Heart left ventricle (tissue), 16 donors: ENCODE measurements at regions not wholly inside any gene's neighbourhood (a gene's known extent, or its start where the extent isn't known, plus 50 kb on each side); places are given as distances from the start of the nearest gene placed in this dataset.
"Not testable (repeated sequence)": the region's sequence is repeated elsewhere in the genome, so short reads cannot be mapped to it uniquely, and the experiment has no call there.

Experiments used
- ATAC-seq, 4 donors: fragments of 200-7000 bp; cut with Tn5 transposase; one replicate each; pipeline ENCODE4 v1.9.1; 2020 to 2022; ENCODE audit warnings: moderate library complexity in 4 of 4, mild to moderate bottlenecking in 3 of 4, moderate number of reproducible peaks in 1 of 4
- DNase-seq, 5 donors: peaks; one replicate each; pipeline ENCODE4 v3.0.0-alpha.2; 2020
- H3K27ac ChIP-seq, 12 donors: fragments of 200-600 bp; sonication (generic) in 4 of 12; one replicate each; pipeline versions ENCODE4 v1.5.0 to v1.8.0; 2016 to 2022; ENCODE audit warnings: mild to moderate bottlenecking in 2 of 12
- H3K27me3 ChIP-seq, 9 donors: fragments of 200-600 bp; sonication (generic) in 2 of 9; one replicate each; pipeline versions ENCODE4 v1.5.1 to v1.8.0; 2016 to 2022; ENCODE audit warnings: mild to moderate bottlenecking in 3 of 9
- H3K36me3 ChIP-seq, 9 donors: fragments of 200-600 bp; sonication (generic) in 2 of 9; one replicate each; pipeline versions ENCODE4 v1.5.0 to v1.8.0; 2018 to 2022; ENCODE audit warnings: mild to moderate bottlenecking in 2 of 9
- H3K4me1 ChIP-seq, 12 donors: fragments of 200-600 bp; sonication (generic) in 4 of 12; one replicate each; pipeline versions ENCODE4 v1.5.0 to v1.8.0; 2016 to 2022; ENCODE audit warnings: mild to moderate bottlenecking in 3 of 12
- H3K4me3 ChIP-seq, 12 donors: fragments of 200-600 bp; sonication (generic) in 4 of 12; one replicate each; pipeline versions ENCODE4 v1.5.0 to v1.8.0; 2017 to 2022; ENCODE audit warnings: mild to moderate bottlenecking in 9 of 12, moderate library complexity in 4 of 12
- H3K9me3 ChIP-seq, 12 donors: fragments of 200-600 bp; sonication (generic) in 4 of 12; one replicate each; pipeline versions ENCODE4 v1.5.0 to v1.8.0; 2016 to 2022; ENCODE audit warnings: mild to moderate bottlenecking in 1 of 12
- CTCF ChIP-seq, 12 donors: fragments of 200-600 bp; sonication (generic) in 4 of 12; IDR thresholded peaks; one replicate each; pipeline versions ENCODE4 v1.5.0 to v1.8.0; 2018 to 2022; ENCODE audit warnings: antibody characterized with exemption in 12 of 12, mild to moderate bottlenecking in 5 of 12
- POLR2A ChIP-seq, 2 donors: fragments of 450-650 bp; IDR thresholded peaks; one replicate each; pipeline ENCODE4 v1.6.1; 2017; ENCODE audit warnings: antibody characterized with exemption in 2 of 2, mild to moderate bottlenecking in 2 of 2, moderate library complexity in 2 of 2
- WGBS, 4 donors: extraction: QIAGEN DNeasy Blood & Tissue Kit in 2 of 4; methylation state at CpG; one replicate each; pipeline versions ENCODE4 v1.1.5 to v1.1.7; 2013 to 2018; 5-methylcytosine and 5-hydroxymethylcytosine counted together
- intact Hi-C, 10 donors: fragments of 100-400 bp; cut with DNase I; formaldehyde crosslinking; loops; one replicate each; pipeline versions ENCODE4 v1.11.1 to v1.14.2; 2022
- donor health status: ischemic (EF 13 %, LVEDD 7.1; RV severe dilation, severe dysfunction).
- donor health status: healthy with polysubstance abuse.
- donor health status: DM: no; HTN: yes; CAD: no.
- donor health status: DM: no; HTN: no; CAD: no.
- donor health status: ischemic (EF 25% LVEDD 6.9; RV normal size, moderate dysfunction).
- donor health status: ischemic (EF 25% LVEDD 5.7; RV mildly dilated, moderate dysfunction).
- donor health status: healthy.
- donor health status: DM: yes; HTN: yes; CAD: no.
- donor health status: ischemic (EF 35%, LVEDD 5.7; RV mildly dilated, moderate dysfunction).
- donor health status: nonischemic (EF 11% LVEDD 7.7; RV severe dilation, severe dysfunction).
- donor health status: DM: yes; HTN: yes; CAD: no.
- donor health status: PGD.
- donor health status: ischemic (EF 29% LVEDD 5.4; RV normal size, mild dysfunction).
- donor health status: nonischemic (EF 23%, LVEDD 6.1; RV moderate dilation, normal function).

GRCh38 chr7:24157666-24158065 is 126.3 kb upstream of the NPY start:
- intact Hi-C loops: no loop called here
- ATAC-seq (no peak), DNase-seq (no peak)
- Histone ChIP-seq H3K4me3 (no peak overlapping the region), H3K27ac (no peak overlapping the region), H3K27me3 (no peaks in the 10 kb centered on the region), H3K4me1 (no peaks in the 10 kb centered on the region), H3K36me3 (no peaks in the 10 kb centered on the region), H3K9me3 (no peaks in the 10 kb centered on the region)
- WGBS, 4 donors: 90 to 97% (median 93%) methylated on average over 3 of the region's 3 CpGs
- TF ChIP-seq POLR2A (IDR thresholded peaks at IDR 0.05): no peak
- no peak for TF ChIP-seq CTCF (IDR thresholded peaks at IDR 0.05)

GRCh38 chr7:24158975-24159374 is 125.0 kb upstream of the NPY start:
- DNase-seq (no peak), ATAC-seq (no peak)
- intact Hi-C loops: no loop called here
- no peak overlapping the region for H3K4me3 ChIP-seq
- no peaks in the 10 kb centered on the region for H3K36me3 ChIP-seq
- H3K4me1 ChIP-seq: no peaks in the 10 kb centered on the region
- WGBS, 4 donors: 85 to 90% (median 88%) methylated on average over 6 of the region's 6 CpGs
- no peaks in the 10 kb centered on the region for H3K27me3 ChIP-seq
- no peak overlapping the region for H3K27ac ChIP-seq
- TF ChIP-seq CTCF (IDR thresholded peaks at IDR 0.05): no peak
- TF ChIP-seq POLR2A (IDR thresholded peaks at IDR 0.05): no peak
- peaks cover 0 to 5% (median 0%) of the 10 kb centered on the region in 12 donors for H3K9me3 ChIP-seq

- Histone ChIP-seq H3K36me3 (no peaks in the 10 kb centered on the region), H3K27me3 (no peaks in the 10 kb centered on the region), H3K9me3 (peaks cover 0 to 6% (median 0%) of the 10 kb centered on the region in 12 donors), H3K27ac (no peak overlapping the region), H3K4me1 (no peaks in the 10 kb centered on the region), H3K4me3 (no peak overlapping the region)
- DNase-seq: no peak
- no peak for ATAC-seq
- TF ChIP-seq CTCF (IDR thresholded peaks at IDR 0.05) (no peak), POLR2A (IDR thresholded peaks at IDR 0.05) (no peak)
- WGBS, 4 donors: 63 to 65% (median 63%) methylated on average over 3 to 4 of the region's 4 CpGs
- intact Hi-C loops: no loop called here
Observed at GRCh38 chr7:24164401-24164800, 119.6 kb upstream of the NPY start.

- TF ChIP-seq POLR2A (IDR thresholded peaks at IDR 0.05) (no peak), CTCF (IDR thresholded peaks at IDR 0.05) (no peak)
- ATAC-seq (no peak), DNase-seq (no peak)
- Histone ChIP-seq H3K4me3 (no peak overlapping the region), H3K27me3 (no peaks in the 10 kb centered on the region), H3K27ac (no peak overlapping the region), H3K4me1 (no peaks in the 10 kb centered on the region), H3K9me3 (peaks cover 0 to 2% (median 0%) of the 10 kb centered on the region in 12 donors), H3K36me3 (no peaks in the 10 kb centered on the region)
- intact Hi-C loops: no loop called here
- WGBS, 4 donors: 85 to 88% (median 86%) methylated on average over 5 of the region's 5 CpGs
Observed at GRCh38 chr7:24169077-24169624, 114.8 kb upstream of the NPY start.

GRCh38 chr7:24171951-24172350 is 112.0 kb upstream of the NPY start:
- DNase-seq, H3K27me3 ChIP-seq, H3K36me3 ChIP-seq, H3K4me1 ChIP-seq, H3K9me3 ChIP-seq, ATAC-seq, intact Hi-C loops, H3K27ac ChIP-seq, H3K4me3 ChIP-seq: not testable (repeated sequence)
- WGBS, 4 donors: 80 to 86% (median 84%) methylated on average over 9 of the region's 9 CpGs
